Cerebellar nuclear complex (tissue), 1 donor: ENCODE measurements at regions not wholly inside any gene's neighbourhood (a gene's known extent, or its start where the extent isn't known, plus 50 kb on each side); places are given as distances from the start of the nearest gene placed in this dataset.

Experiments
- DNase-seq, 2 experiments: peaks; one replicate each; lab custom pipeline; 2025; lab: John Stamatoyannopoulos, UW

GRCh38 chr10:2728087-2728486 is 339.3 kb upstream of the PFKP start:
- no peak for DNase-seq

- DNase-seq: no peak
Observed at GRCh38 chr10:2716596-2716995, 350.8 kb upstream of the PFKP start.

GRCh38 chr10:2714597-2714996 is 352.8 kb upstream of the PFKP start:
- no peak for DNase-seq

- DNase-seq: no peak
Observed at GRCh38 chr10:2703953-2704352, 363.4 kb upstream of the PFKP start.

- DNase-seq: no peak
Observed at GRCh38 chr10:2701802-2702201, 365.5 kb upstream of the PFKP start.

GRCh38 chr10:2700626-2701305 is 366.6 kb upstream of the PFKP start:
- DNase-seq: no peak

- DNase-seq: no peak
Observed at GRCh38 chr10:2688958-2689357, 378.4 kb upstream of the PFKP start.

GRCh38 chr10:2686691-2687090 is 380.7 kb upstream of the PFKP start:
- DNase-seq: no peak

GRCh38 chr10:2682491-2682890 is 384.9 kb upstream of the PFKP start:
- no peak for DNase-seq

- no peak for DNase-seq
Observed at GRCh38 chr10:2681891-2682290, 385.5 kb upstream of the PFKP start.

- no peak for DNase-seq
Observed at GRCh38 chr10:2680821-2681220, 386.5 kb upstream of the PFKP start.

- no peak for DNase-seq
Observed at GRCh38 chr10:2679646-2680045, 387.7 kb upstream of the PFKP start.

GRCh38 chr10:2676455-2676854 is 390.9 kb upstream of the PFKP start:
- no peak for DNase-seq

- no peak for DNase-seq
Observed at GRCh38 chr10:2674451-2674850, 392.9 kb upstream of the PFKP start.

GRCh38 chr10:2670864-2671263 is 396.5 kb upstream of the PFKP start:
- no peak for DNase-seq

- no peak for DNase-seq
Observed at GRCh38 chr10:2665772-2666171, 401.6 kb upstream of the PFKP start.

GRCh38 chr10:2660276-2660675 is 407.1 kb upstream of the PFKP start:
- DNase-seq: no peak

- DNase-seq: no peak
Observed at GRCh38 chr10:2659660-2660209, 407.6 kb upstream of the PFKP start.

- no peak for DNase-seq
Observed at GRCh38 chr10:2658780-2659179, 408.6 kb upstream of the PFKP start.

- DNase-seq: no peak
Observed at GRCh38 chr10:2650328-2650727, 417.0 kb upstream of the PFKP start.

GRCh38 chr10:2641028-2641427 is 426.3 kb upstream of the PFKP start:
- no peak for DNase-seq

GRCh38 chr10:2633630-2634029 is 433.7 kb upstream of the PFKP start:
- DNase-seq: no peak

- DNase-seq: no peak
Observed at GRCh38 chr10:2631557-2632205, 435.7 kb upstream of the PFKP start.

GRCh38 chr10:2628705-2629104 is 438.6 kb upstream of the PFKP start:
- DNase-seq: no peak
